HCT116 (cell line): ENCODE measurements at regions not wholly inside any gene's neighbourhood (a gene's known extent, or its start where the extent isn't known, plus 50 kb on each side); places are given as distances from the start of the nearest gene placed in this dataset.

Experiments used
- ATAC-seq: fragments of 200-7000 bp; cut with Tn5 transposase; 2 replicates; pipeline ENCODE4 v1.9.1; 2020; ENCODE audit warnings: mild to moderate bottlenecking, moderate library complexity
- BruUV-seq: library from RNA; stranded (reverse); fragments of 400-500 nt; replicated peaks from 2 replicates; lab custom pipeline; 2021; lab: Mats Ljungman, UMichigan
- CTCF ChIA-PET: fragments of 300-600 bp; sonication (Branson Sonifier 250); formaldehyde crosslinking; loops from one replicate; lab custom pipeline; 2021; ENCODE audit warnings: antibody characterized with exemption; lab: Charles Lee
- POLR2A ChIA-PET: fragments of 300-600, 350-600 bp; sonication (Branson Sonifier 250); formaldehyde crosslinking; loops from one replicate; lab custom pipeline; 2021; ENCODE audit warnings: antibody characterized with exemption; lab: Charles Lee
- RAD21 ChIA-PET, 2 experiments: fragments of 300-600 bp; sonication (Branson Sonifier 250); formaldehyde crosslinking; loops; one replicate each; lab custom pipeline; 2023; ENCODE audit warnings: low total read pairs in 2 of 2; ENCODE audit not compliant: uncharacterized antibody in 2 of 2, unreplicated experiment in 2 of 2, low non-redundant PET in 1 of 2; lab: Charles Lee
- DNase-seq: peaks from one replicate; pipeline ENCODE4 v3.0.0-alpha.2; 2010; ENCODE audit warnings: low read depth, low spot score
- H2AFZ ChIP-seq: fragments of 200-600 bp; shearing (Covaris generic), sonication (generic); 2 replicates; pipeline ENCODE4 v1.6.1; 2017; ENCODE audit warnings: low read depth, mixed run types, mixed read lengths, antibody characterized with exemption, low read length; ENCODE audit not compliant: poor library complexity, severe bottlenecking
- H3K27ac ChIP-seq: 2 replicates; pipeline ENCODE4 v1.5.1; 2012; ENCODE audit warnings: low read depth, low read length
- H3K27me3 ChIP-seq: fragments of 200-600 bp; sonication (generic); 2 replicates; pipeline ENCODE4 v1.6.1; 2016; ENCODE audit warnings: mixed run types, low read length, mixed read lengths; ENCODE audit not compliant: insufficient read depth
- H3K36me3 ChIP-seq, 2 experiments: fragments of 200-500 bp in 1 of 2; fragments of 200-600 bp in 1 of 2; sonication (Bioruptor generic) in 1 of 2; sonication (generic) in 1 of 2; 2 replicates each; pipeline versions ENCODE4 v1.5.1 to v1.6.1; 2014 to 2016; ENCODE audit warnings: low read length in 2 of 2, inconsistent platforms in 1 of 2, mixed read lengths in 1 of 2, mixed run types in 1 of 2; ENCODE audit not compliant: insufficient read depth in 2 of 2, control insufficient read depth in 1 of 2
- H3K4me1 ChIP-seq, 2 experiments: fragments of 200-600 bp in 1 of 2; sonication (generic) in 1 of 2; 2 replicates each; pipeline versions ENCODE4 v1.5.1 to v1.6.1; 2012 to 2017; ENCODE audit warnings: low read length in 2 of 2, inconsistent platforms in 1 of 2, mild to moderate bottlenecking in 1 of 2, mixed read lengths in 1 of 2, mixed run types in 1 of 2, moderate library complexity in 1 of 2; ENCODE audit not compliant: insufficient read depth in 2 of 2, control insufficient read depth in 1 of 2
- H3K4me2 ChIP-seq: fragments of 200-600 bp; sonication (generic); 2 replicates; pipeline ENCODE4 v1.6.1; 2017; ENCODE audit warnings: mixed run types, low read length, mixed read lengths
- H3K4me3 ChIP-seq, 2 experiments: fragments of 200-600 bp in 1 of 2; sonication (generic) in 1 of 2; replicated peaks in 1 of 2; 2 replicates each; pipeline ENCODE4 v1.5.1; 2011 to 2016; ENCODE audit warnings: low read length in 2 of 2, control low read depth in 1 of 2, low read depth in 1 of 2, mild to moderate bottlenecking in 1 of 2, mixed read lengths in 1 of 2, mixed run types in 1 of 2
- H3K79me2 ChIP-seq: fragments of 200-600 bp; sonication (generic); 2 replicates; pipeline ENCODE4 v1.6.1; 2017; ENCODE audit warnings: mild to moderate bottlenecking, mixed run types, low read length, moderate library complexity, mixed read lengths; ENCODE audit not compliant: insufficient read depth
- H3K9ac ChIP-seq: fragments of 200-600 bp; sonication (generic); 2 replicates; pipeline ENCODE4 v1.6.1; 2016; ENCODE audit warnings: low read length, mixed read lengths
- H3K9me2 ChIP-seq: fragments of 200-600 bp; sonication (generic), shearing (Covaris generic); 2 replicates; pipeline ENCODE4 v1.6.1; 2017; ENCODE audit warnings: mixed run types, mild to moderate bottlenecking, moderate library complexity; ENCODE audit not compliant: insufficient read depth
- H3K9me3 ChIP-seq, 2 experiments: fragments of 200-500 bp in 1 of 2; fragments of 200-600 bp in 1 of 2; sonication (Bioruptor generic) in 1 of 2; sonication (generic) in 1 of 2; 2 replicates each; pipeline ENCODE4 v1.6.1; 2014 to 2017; ENCODE audit warnings: low read length in 2 of 2, mixed read lengths in 2 of 2, inconsistent platforms in 1 of 2, low read depth in 1 of 2, mild to moderate bottlenecking in 1 of 2, mixed run types in 1 of 2, moderate library complexity in 1 of 2; ENCODE audit not compliant: control insufficient read depth in 1 of 2, insufficient read depth in 1 of 2
- H4K20me1 ChIP-seq: fragments of 200-600 bp; sonication (generic), shearing (Covaris generic); 2 replicates; pipeline ENCODE4 v1.6.1; 2017; ENCODE audit warnings: mixed run types, mild to moderate bottlenecking, moderate library complexity; ENCODE audit not compliant: insufficient read depth
- CBX3 ChIP-seq: IDR thresholded peaks from 2 replicates; pipeline ENCODE4 v1.6.1; 2012; ENCODE audit warnings: low read depth
- CEBPB ChIP-seq: IDR thresholded peaks from 2 replicates; pipeline ENCODE4 v1.6.1; 2012; ENCODE audit warnings: low read depth
- EGR1 ChIP-seq: IDR thresholded peaks from 2 replicates; pipeline ENCODE4 v1.6.1; 2012; ENCODE audit warnings: low read depth
- ELF1 ChIP-seq: IDR thresholded peaks from 2 replicates; pipeline ENCODE4 v1.6.1; 2012; ENCODE audit warnings: low read depth, borderline replicate concordance
- EZH2 ChIP-seq: fragments of 200-600 bp; sonication (generic); IDR thresholded peaks from 2 replicates; pipeline ENCODE4 v1.6.1; 2017; ENCODE audit warnings: antibody characterized with exemption, mixed run types
- EZH2phosphoT487 ChIP-seq: fragments of 200-600 bp; IDR thresholded peaks from 2 replicates; pipeline ENCODE4 v1.6.1; 2018; ENCODE audit warnings: antibody characterized with exemption, borderline replicate concordance
- FOSL1 ChIP-seq: IDR thresholded peaks from 2 replicates; pipeline ENCODE4 v1.6.1; 2012; ENCODE audit warnings: low read depth
- JUND ChIP-seq: IDR thresholded peaks from 2 replicates; pipeline ENCODE4 v1.6.1; 2012
- POLR2A ChIP-seq: IDR thresholded peaks from 2 replicates; pipeline ENCODE4 v1.7.0; 2011; ENCODE audit warnings: borderline replicate concordance; ENCODE audit not compliant: insufficient read depth, insufficient read length; ENCODE audit errors: extremely low read depth
- RAD21 ChIP-seq: IDR thresholded peaks from 2 replicates; pipeline ENCODE4 v1.6.1; 2012; ENCODE audit warnings: low read depth, mild to moderate bottlenecking
- SIN3A ChIP-seq: IDR thresholded peaks from 2 replicates; pipeline ENCODE4 v1.6.1; 2012; ENCODE audit warnings: low read depth
- SP1 ChIP-seq: IDR thresholded peaks from 2 replicates; pipeline ENCODE4 v1.6.1; 2012; ENCODE audit warnings: low read depth
- SRF ChIP-seq: IDR thresholded peaks from 2 replicates; pipeline ENCODE4 v1.6.1; 2012; ENCODE audit warnings: low read depth
- TCF7L2 ChIP-seq: IDR thresholded peaks from 2 replicates; pipeline ENCODE4 v1.7.0; 2011; ENCODE audit warnings: borderline replicate concordance, inconsistent platforms; ENCODE audit not compliant: insufficient read depth, insufficient read length; ENCODE audit errors: extremely low read depth
- ZFX ChIP-seq: fragments of 450-650 bp; IDR thresholded peaks from 2 replicates; pipeline ENCODE4 v1.6.1; 2017
- ZNF274 ChIP-seq: fragments of 200-500 bp; sonication (Bioruptor generic); IDR thresholded peaks from 2 replicates; pipeline ENCODE4 v1.6.1; 2014; ENCODE audit warnings: mild to moderate bottlenecking, low read depth, low read length, inconsistent platforms
- intact Hi-C: fragments of 100-400 bp; cut with micrococcal nuclease; formaldehyde crosslinking; loops from 2 replicates; pipeline ENCODE4 v1.10.0; 2022
- TF ChIP-seq, protein P1 (sequence below): IDR thresholded peaks from 2 replicates; pipeline ENCODE4 v1.6.1; 2012
- TF ChIP-seq, protein P2 (sequence below): IDR thresholded peaks from 2 replicates; pipeline ENCODE4 v1.6.1; 2011; ENCODE audit warnings: mild to moderate bottlenecking, low read length, moderate library complexity; ENCODE audit not compliant: insufficient replicate concordance; ENCODE audit errors: extremely low read depth
- TF ChIP-seq, protein P3 (sequence below): IDR thresholded peaks from 2 replicates; pipeline ENCODE4 v1.6.1; 2012; ENCODE audit warnings: low read depth

DNA sequence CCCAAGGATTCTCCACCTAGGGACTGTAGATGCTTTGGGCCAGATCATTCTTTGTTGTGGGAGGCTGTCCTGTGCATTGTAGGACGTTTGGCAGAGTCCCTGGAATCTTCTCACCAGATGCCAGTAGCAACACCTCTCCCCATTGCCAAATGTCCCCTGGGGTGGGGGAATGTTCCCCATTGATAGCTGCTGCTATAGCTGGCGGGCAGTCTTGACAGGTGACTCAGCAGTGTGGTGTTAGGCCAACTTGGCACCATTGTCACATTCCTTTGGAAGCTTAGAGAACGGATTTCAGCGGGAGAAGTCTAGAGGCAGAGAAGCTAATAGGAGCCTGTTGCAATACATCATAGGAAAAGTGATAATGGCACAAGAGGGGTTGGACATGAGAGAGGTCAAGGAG lies 495.7 kb upstream of the SMIM21 start:
- Histone ChIP-seq H3K79me2 (no peaks in the 10 kb centered on the region), H3K27me3 (no peaks in the 10 kb centered on the region), H3K4me3 (no peak overlapping the region), H3K27ac (no peak overlapping the region), H2AFZ (no peak overlapping the region)
- RAD21 ChIA-PET: no interaction called here
- TF ChIP-seq CBX3: no peak
- TF ChIP-seq, protein P1, sequence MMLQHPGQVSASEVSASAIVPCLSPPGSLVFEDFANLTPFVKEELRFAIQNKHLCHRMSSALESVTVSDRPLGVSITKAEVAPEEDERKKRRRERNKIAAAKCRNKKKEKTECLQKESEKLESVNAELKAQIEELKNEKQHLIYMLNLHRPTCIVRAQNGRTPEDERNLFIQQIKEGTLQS: no peak
- no peak for TF ChIP-seq TCF7L2
- TF ChIP-seq EGR1: no peak
- TF ChIP-seq RAD21: no peak
- TF ChIP-seq JUND: no peak
- TF ChIP-seq ELF1: no peak
- TF ChIP-seq EZH2phosphoT487: no peak
- TF ChIP-seq, protein P2, sequence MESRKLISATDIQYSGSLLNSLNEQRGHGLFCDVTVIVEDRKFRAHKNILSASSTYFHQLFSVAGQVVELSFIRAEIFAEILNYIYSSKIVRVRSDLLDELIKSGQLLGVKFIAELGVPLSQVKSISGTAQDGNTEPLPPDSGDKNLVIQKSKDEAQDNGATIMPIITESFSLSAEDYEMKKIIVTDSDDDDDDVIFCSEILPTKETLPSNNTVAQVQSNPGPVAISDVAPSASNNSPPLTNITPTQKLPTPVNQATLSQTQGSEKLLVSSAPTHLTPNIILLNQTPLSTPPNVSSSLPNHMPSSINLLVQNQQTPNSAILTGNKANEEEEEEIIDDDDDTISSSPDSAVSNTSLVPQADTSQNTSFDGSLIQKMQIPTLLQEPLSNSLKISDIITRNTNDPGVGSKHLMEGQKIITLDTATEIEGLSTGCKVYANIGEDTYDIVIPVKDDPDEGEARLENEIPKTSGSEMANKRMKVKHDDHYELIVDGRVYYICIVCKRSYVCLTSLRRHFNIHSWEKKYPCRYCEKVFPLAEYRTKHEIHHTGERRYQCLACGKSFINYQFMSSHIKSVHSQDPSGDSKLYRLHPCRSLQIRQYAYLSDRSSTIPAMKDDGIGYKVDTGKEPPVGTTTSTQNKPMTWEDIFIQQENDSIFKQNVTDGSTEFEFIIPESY: no peak
- TF ChIP-seq SRF: no peak
- TF ChIP-seq FOSL1: no peak
- no peak for TF ChIP-seq SP1
- no peak for TF ChIP-seq ZFX
- no peak for TF ChIP-seq CEBPB
- TF ChIP-seq POLR2A: no peak
- TF ChIP-seq EZH2: no peak
- TF ChIP-seq, protein P3, sequence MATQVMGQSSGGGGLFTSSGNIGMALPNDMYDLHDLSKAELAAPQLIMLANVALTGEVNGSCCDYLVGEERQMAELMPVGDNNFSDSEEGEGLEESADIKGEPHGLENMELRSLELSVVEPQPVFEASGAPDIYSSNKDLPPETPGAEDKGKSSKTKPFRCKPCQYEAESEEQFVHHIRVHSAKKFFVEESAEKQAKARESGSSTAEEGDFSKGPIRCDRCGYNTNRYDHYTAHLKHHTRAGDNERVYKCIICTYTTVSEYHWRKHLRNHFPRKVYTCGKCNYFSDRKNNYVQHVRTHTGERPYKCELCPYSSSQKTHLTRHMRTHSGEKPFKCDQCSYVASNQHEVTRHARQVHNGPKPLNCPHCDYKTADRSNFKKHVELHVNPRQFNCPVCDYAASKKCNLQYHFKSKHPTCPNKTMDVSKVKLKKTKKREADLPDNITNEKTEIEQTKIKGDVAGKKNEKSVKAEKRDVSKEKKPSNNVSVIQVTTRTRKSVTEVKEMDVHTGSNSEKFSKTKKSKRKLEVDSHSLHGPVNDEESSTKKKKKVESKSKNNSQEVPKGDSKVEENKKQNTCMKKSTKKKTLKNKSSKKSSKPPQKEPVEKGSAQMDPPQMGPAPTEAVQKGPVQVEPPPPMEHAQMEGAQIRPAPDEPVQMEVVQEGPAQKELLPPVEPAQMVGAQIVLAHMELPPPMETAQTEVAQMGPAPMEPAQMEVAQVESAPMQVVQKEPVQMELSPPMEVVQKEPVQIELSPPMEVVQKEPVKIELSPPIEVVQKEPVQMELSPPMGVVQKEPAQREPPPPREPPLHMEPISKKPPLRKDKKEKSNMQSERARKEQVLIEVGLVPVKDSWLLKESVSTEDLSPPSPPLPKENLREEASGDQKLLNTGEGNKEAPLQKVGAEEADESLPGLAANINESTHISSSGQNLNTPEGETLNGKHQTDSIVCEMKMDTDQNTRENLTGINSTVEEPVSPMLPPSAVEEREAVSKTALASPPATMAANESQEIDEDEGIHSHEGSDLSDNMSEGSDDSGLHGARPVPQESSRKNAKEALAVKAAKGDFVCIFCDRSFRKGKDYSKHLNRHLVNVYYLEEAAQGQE: no peak
- TF ChIP-seq ZNF274: no peak
- TF ChIP-seq SIN3A: no peak
- TF ChIP-seq, all 23 proteins: peak for 0
- no peaks in the 10 kb centered on the region for H3K9me2 ChIP-seq
- ChIA-PET POLR2A (no interaction called here), CTCF (no interaction called here)
- no peaks in the 10 kb centered on the region for H4K20me1 ChIP-seq
- H3K9ac ChIP-seq: no peak overlapping the region
- no TSS peak for BruUV-seq
- peak; percentile 10 for DNase-seq
- H3K36me3 ChIP-seq: no peaks in the 10 kb centered on the region
- H3K4me1 ChIP-seq: peaks cover 0 to 10% of the 10 kb centered on the region in 2 experiments; a peak in 1 of 4 replicates
- ATAC-seq: peak; percentile 70
- intact Hi-C loops: no loop called here
- H3K9me3 ChIP-seq: no peaks in the 10 kb centered on the region
- H3K4me2 ChIP-seq: peak overlapping the region; percentile 26; the same call in 1 of the 2 replicates
